PC-3 (cell line): ENCODE measurements at regions not wholly inside any gene's neighbourhood (a gene's known extent, or its start where the extent isn't known, plus 50 kb on each side); places are given as distances from the start of the nearest gene placed in this dataset.

Experiments
- CTCF ChIP-seq: fragments of 300-600 bp; sonication (generic); conservative IDR thresholded peaks from 2 replicates; pipeline ENCODE4 v1.5.1; 2017; ENCODE audit warnings: antibody characterized with exemption, low read depth, mild to moderate bottlenecking, low read length
- EZH2 ChIP-seq: fragments of 300-600 bp; sonication (generic); IDR thresholded peaks from one replicate; pipeline ENCODE4 v1.6.1; 2017; ENCODE audit warnings: antibody characterized with exemption, mild to moderate bottlenecking, low read length; ENCODE audit not compliant: unreplicated experiment
- EZH2phosphoT487 ChIP-seq: fragments of 300-600 bp; sonication (generic); IDR thresholded peaks from 2 replicates; pipeline ENCODE4 v1.6.1; 2018; ENCODE audit warnings: mild to moderate bottlenecking, antibody characterized with exemption, low read length, borderline replicate concordance

GRCh38 chr1:168424281-168424680, 119.5 kb downstream of the XCL2 start:
- TF ChIP-seq EZH2, result no peak
- no peak for TF ChIP-seq CTCF
- no peak for TF ChIP-seq EZH2phosphoT487
